HG03558 (cell line): ENCODE measurements at regions not wholly inside any gene's neighbourhood (a gene's known extent, or its start where the extent isn't known, plus 50 kb on each side); places are given as distances from the start of the nearest gene placed in this dataset.
"Not testable (repeated sequence)": the region's sequence is repeated elsewhere in the genome, so short reads cannot be mapped to it uniquely, and the experiment has no call there.

Experiments
- ATAC-seq: cut with Tn5 transposase; IDR thresholded peaks from one replicate; pipeline ENCODE4 v1.9.1; 2021; ENCODE audit warnings: moderate number of reproducible peaks; ENCODE audit not compliant: unreplicated experiment; ENCODE audit errors: extremely low read depth

DNA sequence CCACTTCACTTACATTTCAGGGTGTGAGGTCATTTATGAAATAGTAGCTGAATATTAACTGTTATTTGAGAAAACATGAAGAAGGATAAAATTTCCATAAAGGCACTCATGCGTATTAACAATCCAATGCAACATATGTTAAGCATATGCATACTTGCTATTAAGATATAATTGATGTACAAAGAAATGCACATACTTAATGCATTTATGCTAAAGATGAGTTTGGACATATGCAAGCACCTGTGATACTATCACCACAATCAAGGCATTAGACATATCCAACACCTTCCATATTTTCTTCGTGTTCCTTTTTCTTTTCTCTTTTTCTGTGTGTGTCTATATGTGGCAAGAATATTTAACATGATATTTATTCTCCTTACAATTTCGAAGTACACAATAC is 464.8 kb upstream of the BRINP3 start:
- ATAC-seq = no peak

DNA sequence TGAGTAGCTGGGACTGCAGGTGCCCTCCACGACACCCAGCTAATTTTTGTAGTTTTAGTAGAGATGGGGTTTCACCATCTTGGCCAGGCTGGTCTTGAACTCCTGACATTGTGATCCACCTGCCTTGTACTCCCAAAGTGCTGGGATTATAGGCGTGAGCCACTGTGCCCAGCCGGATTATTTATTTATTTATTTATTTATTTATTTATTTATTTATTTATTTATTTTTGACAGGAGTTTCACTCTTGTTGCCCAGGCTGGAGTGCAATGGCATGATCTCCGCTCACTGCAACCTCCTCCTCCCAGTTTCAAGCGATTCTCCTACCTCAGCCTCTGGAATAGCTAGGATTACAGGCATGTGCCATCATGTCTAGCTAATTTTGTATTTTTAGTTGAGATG is 466.1 kb upstream of the BRINP3 start:
- not testable (repeated sequence) for ATAC-seq

DNA sequence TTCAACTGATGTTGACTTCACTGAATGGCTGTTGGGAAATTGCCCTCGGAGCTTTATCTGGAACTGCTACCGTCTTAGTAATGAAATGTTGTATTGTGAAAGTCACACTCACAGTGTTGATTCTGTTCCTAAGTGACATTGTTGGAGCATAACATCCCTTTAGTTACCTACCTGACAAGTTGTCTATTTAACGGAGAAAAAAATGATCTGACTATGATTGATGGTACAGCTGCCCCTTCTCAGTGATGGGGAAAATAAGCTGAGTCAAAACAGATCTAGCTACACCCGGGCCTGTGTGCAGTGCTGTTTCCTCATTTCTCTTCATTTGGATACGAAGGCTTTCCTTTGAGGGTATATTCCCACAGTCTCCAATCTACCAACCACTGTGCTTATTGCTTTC is 472.3 kb upstream of the BRINP3 start:
- no peak for ATAC-seq

DNA sequence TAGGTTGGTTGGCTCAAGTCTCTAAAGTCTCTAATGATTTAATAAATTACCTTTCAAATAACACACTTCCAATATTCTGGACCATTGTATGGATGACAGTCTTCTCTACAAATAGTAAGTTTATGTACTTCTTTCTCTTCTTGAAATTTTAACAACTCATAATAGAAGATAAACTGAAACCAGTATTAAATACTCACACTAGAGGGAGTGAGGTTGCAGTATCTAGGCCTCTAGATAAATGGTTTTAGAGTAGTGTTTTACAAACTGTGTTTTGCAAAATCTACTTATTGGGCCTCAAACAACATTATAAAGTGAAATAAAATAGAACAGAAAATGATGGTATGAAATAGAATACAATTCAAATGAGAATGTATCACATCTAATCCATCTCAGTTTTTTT is 479.9 kb upstream of the BRINP3 start:
- no peak for ATAC-seq

DNA sequence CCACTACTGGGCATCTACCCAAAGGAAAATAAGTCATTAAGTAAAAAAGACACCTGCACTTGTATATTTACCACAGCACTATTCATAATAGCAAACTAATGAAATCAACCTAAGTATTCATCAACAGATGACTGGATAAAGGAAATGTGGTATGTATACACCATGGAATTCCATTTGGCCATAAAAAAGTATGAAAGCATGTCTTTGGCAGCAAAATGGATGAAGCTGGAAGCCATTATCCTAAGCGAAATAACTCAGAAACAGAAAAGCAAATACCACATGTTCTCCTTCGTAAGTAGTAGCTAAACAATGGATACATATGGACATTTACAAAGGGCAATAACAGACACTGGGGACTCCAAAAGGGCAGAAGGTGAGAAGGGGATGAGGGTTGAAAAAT is 485.7 kb upstream of the BRINP3 start:
- ATAC-seq = no peak

DNA sequence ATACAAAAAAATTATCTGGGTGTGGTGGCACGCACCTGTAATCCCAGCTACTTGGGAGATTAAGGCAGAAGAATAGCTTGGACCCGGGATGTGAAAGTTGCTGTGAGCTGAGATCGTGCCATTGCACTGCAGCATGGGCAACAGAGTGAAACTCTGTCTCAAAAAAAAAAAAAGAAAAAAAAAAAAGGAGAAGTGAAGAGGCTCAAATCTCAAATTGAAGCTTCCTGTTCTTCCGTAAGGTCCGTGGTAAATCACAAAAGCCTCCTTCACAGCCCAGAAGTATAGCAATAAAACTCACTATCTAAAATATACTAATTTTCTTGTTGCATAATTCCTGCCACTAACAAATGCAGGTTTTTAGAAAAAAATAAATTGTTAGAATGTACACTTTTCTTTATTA is 498.2 kb upstream of the BRINP3 start:
- ATAC-seq = no peak

DNA sequence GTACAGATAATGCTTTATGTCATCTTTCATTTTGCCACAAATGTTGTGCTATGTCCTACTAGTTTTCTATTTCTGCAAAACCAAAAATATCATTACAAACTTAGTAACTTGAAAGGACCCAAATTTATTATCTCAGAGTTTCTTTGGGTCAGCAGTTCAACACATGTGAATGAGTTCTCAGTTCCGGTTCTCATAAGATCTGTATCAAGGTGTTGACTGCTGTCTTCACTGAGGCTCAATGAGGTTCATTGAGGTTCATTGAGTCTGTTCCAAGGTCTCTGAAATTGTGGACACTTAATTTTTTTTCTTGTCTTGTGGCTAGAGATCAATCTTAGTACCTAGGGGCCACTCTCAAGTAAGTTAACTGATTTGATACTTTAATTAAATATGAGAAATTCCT is 525.1 kb upstream of the BRINP3 start:
- ATAC-seq = no peak

DNA sequence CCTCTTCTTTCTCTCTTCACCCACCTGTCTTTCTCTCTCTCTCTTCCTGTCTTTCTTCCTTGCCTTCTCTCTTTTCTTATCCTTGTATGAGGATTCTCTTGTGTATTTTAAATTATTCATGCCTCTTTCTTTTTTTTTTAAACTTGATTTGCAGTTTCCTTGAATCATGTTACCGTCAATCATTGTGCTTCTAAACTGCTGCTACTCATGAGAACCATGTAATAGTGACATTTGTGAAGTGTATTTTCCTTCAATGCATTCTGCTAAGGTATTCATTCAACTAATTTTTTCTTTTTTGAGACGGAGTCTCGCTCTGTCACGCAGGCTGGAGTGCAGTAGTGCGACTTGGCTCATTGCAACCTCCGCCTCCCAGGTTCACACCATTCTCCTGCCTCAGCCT is 539.1 kb upstream of the BRINP3 start:
- no peak for ATAC-seq

DNA sequence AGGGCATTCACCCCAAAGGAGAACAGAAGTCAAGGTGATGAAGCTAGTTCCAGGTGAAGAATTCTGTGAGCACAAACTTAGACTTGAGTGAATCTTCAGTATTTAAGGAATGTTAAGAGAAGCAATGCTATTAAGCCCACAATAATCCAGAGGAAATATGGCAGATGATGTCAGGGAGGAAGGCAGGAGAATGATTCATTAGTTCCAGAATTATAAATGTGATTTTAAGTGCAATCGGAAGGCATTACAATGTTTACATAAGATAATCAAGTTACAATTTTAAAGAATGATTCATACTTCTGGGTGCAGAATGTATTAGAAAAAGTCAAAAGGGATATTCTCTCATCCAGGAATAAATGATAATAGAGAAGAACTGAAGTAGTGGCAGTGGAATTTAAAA is 545.2 kb upstream of the BRINP3 start:
- ATAC-seq = no peak

DNA sequence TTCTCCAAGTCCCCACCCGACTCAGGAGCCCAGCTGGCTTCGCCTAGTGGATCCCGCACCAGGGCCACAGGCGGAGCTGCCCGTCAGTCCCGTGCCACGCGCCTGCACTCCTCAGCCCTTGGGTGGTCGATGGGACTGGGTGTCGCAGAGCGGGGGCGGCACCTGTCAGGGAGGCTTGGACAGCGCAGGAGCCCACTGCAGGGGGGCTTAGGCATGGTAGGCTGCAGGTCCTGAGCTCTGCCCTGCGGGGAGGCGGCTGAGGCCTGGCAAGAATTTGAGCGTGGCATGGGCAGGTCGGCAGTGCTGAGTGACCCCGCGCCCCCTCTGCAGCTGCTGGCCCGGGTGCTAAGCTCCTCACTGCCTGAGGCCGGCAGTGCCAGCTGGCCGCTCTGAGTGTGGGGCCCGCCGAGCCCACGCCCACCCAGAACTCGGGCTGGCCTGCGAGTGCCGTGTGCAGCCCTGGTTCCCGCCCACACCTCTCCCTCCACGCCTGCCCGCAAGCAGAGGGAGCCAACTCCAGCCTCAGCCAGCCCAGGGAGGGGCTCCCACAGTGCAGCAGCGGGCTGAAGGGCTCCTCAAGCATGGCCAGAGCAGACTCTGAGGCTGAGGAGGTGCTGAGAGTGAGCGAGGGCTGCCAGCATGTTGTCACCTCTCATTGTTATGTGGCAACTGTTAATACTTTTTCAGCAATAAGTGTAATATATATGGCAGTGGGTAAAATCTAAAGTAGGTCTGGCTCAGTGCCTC is 548.4 kb upstream of the BRINP3 start:
- ATAC-seq = no peak

DNA sequence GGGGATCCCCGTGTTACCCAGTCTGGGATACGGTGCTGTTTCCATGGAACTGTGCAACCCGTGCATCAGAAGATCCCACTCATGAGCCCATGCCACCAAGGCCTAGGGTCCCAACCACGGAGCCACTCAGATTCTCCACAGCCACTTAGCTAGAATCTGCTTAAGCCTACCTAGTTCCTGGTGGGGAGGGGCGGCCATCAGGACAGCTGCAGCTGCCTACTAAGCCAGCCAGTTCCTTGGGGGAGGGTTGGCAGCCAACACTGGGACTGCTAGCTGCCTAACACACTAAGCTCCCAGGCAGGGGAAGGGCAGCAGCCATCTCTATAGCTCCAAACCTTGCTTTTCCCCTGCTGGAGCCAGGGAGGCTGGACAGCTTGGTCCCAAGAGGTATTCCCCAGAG is 549.2 kb upstream of the BRINP3 start:
- ATAC-seq = no peak

DNA sequence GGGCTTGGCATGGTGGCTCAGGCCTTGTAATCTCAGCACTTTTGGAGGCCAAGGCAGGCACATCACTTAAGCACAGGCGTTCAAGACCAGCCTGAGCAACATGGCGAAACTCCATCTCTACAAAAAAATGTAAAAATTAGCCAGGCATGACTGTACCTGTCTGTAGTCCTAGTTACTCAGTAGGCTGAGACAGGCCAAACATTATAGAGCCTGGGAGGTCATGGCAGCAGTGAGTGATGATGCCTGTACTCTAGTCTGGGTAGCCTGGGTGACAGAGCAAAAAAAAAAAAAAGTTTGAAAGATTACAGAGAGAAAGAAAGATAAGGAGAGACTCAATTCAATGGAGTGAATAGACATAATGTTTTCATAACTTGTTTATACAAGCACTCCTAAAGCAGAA is 556.5 kb upstream of the BRINP3 start:
- ATAC-seq = no peak

DNA sequence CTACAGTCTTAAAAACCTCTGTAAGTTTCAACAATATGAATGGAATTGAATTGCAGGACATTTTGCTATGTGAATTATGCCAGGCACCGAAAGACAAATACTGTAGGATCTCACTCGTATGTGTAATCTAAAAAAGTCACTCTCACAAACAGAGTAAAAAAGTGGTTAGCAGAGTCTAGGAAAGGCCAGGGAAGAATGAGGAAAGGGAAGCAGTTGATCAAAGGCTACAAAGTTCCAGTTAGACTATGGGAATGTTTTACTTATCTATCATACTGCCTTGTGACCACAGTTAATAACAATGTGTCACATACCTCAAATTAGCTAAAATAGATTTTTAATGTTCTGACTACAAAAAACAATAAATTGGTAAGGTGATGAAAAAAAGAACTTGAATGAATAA is 565.4 kb upstream of the BRINP3 start:
- ATAC-seq = no peak

DNA sequence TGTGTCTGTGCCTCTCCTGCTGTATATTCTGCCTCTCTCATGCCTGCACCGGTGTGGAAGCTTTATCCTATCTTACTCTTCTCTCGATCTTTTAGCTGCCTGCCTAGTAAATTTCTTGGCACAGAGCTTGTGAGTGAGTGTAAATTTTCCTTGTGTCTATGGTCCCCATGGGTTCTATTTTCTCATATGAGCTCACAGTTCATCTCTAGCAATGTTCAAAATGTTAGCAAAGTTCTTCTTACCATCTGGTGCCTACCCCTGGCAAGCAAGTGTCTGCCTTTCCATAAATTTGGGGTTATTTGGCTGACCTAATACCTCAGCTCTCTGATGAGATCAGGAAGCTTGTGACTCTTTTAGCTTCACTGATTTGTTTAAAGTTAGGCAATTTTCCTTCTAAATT is 572.1 kb upstream of the BRINP3 start:
- no peak for ATAC-seq

DNA sequence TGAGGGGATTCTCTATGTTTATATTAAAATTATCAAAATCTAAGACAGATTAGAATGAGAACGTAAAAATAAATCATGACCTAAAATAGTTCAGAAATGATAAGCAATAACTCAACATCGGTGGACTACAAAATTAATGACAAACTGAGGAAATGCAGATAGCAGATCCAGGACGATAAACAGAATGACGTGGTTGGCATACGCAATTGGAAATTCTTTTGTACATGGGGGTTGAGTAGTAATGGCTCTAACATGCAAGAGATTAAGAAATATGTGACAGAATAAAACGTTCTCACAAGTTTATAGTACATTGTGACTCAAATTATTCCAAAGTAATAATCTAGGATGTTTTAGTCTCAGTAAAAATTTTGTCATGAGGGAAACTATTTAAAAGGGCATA is 575.2 kb upstream of the BRINP3 start:
- no peak for ATAC-seq

DNA sequence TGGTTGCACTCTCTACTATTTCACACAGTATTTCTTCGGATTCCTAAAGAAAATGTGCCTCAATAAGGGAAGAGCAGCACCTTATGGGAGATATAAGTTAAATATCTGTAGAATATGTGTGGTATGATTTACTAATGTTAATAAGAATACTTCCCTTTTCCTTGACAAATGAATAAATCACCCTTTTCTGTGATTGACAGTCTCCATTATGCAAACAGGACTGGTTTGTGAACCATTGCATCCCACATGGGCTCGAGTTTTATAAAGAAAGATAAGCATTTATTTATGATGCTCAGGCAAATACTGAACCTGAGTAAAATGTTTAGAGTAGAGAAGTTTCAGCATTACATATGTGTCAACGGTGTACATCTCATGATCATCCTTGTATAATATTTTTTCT is 587.7 kb upstream of the BRINP3 start:
- no peak for ATAC-seq

DNA sequence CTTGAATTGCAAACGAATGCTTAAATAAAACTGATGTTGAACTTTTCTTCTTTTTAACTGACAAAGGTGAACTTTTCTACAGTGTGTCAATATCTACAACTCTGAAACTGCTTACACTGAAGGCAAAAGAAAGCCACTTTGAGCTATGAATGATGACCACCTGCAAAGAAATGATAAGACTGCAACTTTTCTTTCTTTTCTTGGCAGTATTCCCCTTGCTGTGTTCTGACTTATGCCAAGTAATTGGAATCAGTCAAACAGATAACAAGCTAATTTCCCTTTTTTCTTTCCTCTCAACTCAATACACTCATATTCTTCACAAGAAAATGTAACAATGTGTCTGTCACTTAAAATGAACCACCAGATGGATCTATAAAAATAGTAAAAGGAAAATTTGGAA is 588.1 kb upstream of the BRINP3 start:
- no peak for ATAC-seq

DNA sequence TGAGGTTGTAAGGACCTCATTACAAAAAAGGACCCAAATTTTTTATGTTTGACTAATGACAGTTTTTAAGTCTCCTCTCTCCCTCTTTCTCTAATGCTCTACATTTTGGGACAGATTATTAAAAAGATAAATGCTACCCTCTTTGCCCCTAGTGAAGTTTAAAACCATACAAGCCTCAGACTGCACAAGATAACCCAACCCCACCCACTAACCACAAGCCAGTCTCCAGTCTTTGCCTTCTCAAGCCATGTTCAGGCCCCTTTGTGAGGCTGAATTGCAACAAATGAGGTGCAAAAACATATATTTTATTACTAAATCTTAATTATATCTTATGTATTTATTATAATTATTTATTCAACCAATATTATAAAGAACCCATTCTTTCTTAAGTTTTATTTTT is 597.2 kb upstream of the BRINP3 start:
- ATAC-seq = no peak

DNA sequence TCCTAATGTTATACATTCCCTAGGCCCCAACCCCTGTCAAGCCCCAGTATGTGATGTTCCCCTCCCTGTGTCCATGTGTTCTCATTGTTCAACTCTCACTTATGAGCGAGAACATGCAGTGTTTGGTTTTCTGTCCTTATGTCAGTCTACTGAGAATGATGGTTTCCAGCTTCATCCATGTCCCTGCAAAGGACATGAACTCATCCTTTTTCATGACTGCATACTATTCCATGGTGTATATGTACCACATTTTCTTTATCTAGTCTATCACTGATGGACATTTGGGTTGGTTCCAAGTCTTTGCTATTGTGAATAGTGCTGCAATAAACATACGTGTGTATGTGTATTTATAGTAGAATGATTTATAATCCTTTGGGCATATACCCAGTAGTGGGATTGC is 605.4 kb upstream of the BRINP3 start:
- not testable (repeated sequence) for ATAC-seq

DNA sequence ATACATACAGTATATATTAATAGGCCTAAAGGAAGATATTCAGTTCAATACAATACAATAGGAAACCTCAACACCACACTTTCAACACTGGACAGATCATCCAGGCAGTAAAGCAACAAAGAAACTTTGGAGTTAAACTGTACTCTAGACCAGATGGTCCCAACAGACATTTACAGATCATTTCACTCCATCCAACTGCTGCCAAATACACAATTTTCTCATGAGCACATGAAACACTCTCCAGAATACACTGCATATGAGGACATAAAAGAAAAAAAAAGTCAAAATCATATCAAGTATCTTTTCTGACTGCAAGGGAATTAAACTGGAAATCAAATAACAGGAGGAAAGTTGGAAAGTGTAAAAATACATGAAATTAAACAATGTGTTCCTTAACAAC is 607.5 kb upstream of the BRINP3 start:
- ATAC-seq = no peak

DNA sequence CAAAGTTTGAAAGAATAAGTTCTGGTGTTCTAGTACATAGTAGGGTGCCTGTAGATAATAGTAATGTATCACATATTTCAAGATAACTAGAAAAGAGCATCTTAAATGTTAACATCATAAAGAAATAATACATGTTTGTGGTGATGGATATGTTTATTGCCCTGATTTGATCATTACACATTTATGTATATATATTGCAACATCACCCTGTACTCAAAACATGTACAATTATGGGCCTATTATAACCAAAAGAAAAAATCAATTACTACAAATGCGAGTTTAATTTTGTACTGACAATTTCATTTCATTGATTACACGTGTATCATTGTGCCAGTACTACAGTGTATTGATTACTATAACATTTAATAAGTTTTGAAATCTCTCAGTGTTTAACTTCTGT is 609.2 kb upstream of the BRINP3 start:
- no peak for ATAC-seq

DNA sequence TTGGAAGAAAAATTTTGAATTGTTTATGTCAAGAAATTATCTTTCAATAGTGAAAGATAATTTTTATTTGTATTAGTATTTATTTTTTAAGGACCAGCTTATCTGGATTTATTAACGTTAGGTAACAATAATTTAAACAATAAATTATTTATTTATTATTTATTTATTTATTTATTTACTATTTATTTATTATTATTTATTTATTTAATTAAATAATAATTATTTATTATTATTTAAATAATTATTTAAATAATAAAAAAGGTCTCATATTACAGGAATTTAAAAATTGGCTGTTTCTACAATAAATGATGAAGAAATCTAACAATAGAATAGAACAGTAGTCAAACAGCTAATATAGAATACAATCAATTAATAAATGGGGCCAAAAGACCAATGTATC is 618.7 kb upstream of the BRINP3 start:
- no peak for ATAC-seq

DNA sequence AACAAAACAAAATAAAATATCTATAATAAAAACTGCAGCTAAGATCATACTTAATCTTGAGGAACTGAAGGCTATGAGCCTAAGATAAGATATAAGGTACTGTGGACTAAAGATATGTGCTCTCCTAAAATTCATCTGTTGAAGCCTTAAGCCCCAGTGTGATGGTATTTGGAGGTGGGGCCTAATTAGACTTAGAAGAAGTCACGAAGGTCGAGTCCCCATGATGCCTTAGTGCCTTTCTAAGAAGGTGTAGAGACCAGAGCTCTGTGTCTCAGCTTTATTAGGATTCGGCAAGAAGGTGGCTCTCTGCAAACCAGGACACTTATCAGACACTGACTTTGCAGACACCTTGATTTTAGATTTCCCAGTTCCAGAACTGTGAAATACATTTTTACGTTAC is 622.0 kb upstream of the BRINP3 start:
- ATAC-seq = no peak
